Endometrial microvascular endothelial cells (primary cell): ENCODE measurements at regions not wholly inside any gene's neighbourhood (a gene's known extent, or its start where the extent isn't known, plus 50 kb on each side); places are given as distances from the start of the nearest gene placed in this dataset.

Experiments used
- in situ Hi-C: cut with HindIII; loops from 2 replicates; pipeline ENCODE4 v1.10.0; 2017; ENCODE audit warnings: low sequenced_read_pairs, low pct_unique_long_range_greater_than_20kb; ENCODE audit errors: inconsistent ontology term

DNA sequence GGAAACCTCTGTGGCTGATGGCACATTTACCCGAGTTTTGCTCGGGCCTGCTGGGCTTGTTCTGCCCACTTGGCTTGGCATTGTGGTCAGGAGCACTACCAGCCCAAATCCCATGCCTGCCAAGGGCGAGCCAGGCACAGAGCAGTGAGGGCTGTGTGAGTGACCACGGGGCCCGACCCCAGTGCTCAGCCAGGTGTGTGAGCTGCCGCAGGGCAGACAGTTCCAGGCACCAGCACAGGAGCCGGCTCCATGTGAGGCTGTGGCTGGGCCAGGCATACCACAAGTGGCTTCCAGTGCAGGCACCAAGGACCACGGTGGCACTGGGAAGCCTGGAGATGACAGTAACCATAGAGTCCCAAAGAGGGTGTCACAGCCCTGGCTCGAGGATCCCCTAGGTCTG, 1225.5 kb upstream of the GJE1 start:
- in situ Hi-C loops, result no loop called here

DNA sequence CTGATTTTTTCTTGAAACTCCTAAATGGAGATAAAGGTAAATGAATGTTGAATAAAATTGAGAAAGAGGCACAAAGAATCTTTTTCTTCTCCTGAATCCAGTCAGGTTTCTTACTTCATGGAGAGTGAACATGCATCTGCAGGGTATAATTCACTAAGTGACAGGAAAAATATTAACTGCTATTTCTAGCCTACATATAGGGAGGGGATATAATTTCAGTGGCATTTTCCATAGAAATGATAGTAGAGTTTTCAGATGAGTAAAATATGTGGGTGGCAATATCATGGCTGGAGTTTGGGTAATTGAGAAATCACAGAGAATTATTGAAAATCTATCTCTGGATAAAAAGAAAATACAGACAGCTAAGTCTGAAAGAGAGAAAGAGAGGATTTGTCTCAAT, 1227.0 kb upstream of the GJE1 start:
- in situ Hi-C loops, result no loop called here

DNA sequence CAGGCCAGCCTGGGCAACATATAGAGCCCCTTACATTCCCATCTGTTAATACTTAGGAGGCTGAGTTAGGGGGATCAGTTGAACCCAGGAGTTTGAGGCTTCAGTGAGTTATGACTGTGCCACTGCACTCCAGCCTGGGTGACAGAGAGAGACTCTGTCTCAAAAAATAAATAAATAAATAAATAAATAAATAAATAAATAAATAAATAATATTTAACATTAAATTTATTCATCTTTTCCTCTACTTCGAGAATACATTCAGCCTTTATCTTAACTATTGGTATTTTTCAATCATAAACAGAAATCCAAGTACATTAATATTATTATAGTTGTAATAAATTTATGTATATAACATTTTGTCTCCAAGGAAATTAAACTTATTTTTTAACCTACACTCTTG, 1227.7 kb upstream of the GJE1 start:
- in situ Hi-C loops, result no loop called here

DNA sequence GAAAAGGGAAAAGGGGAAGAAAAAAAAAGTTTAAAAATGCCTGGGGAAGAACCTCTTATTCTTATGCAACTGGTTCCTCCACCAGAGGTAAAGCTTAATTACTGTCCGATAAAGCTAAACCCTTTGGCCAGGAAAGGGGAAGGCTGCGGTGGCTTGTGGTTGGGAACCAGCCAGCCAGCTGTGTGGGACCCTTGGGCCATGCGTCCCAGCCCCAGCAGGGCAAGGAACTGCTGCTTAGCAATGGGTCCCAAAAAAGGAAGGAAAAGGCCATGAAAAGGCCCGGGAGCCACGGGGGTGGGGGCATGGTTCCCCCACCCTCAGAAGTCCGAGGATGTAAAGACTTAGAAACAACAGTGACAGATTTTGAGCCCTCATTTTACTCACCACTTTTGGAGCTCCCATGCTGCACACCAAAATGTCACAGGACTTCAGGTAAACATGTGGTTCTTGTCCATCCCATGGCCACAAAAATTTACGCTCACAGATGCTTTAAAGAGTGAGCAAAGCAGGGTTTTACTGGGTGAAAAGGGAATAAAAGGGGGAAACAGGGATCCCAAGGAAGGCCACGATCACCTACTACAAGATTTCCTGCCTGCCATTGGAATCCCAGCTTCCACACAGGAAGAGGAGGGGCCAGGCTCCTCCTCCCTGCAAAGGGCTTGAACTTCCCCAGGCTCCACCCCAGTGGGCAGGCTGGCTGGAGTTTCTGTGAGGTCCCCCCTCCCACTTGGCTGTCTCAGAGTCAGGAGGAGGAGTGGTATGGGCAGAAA, 1234.7 kb upstream of the GJE1 start:
- in situ Hi-C loops, result no loop called here

DNA sequence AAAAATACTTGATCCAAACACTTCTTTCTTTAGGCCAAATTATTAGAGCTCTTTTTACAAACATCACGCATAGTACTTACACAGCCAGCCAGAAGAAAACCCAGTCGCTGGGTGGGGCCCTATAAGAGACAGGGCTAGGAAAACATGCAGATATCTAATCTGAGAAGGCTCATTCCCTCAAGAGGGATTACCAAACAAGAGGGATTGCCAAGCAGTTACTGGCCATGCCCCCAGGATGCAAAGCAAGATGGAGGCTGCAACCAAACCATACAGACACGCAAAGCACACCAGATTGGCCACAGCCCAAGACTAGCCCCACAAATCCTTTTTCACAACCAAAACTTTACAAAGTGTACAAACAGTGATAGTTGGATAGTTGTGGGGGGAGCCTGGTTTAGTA, 1235.4 kb upstream of the GJE1 start:
- in situ Hi-C loops, result no loop called here

DNA sequence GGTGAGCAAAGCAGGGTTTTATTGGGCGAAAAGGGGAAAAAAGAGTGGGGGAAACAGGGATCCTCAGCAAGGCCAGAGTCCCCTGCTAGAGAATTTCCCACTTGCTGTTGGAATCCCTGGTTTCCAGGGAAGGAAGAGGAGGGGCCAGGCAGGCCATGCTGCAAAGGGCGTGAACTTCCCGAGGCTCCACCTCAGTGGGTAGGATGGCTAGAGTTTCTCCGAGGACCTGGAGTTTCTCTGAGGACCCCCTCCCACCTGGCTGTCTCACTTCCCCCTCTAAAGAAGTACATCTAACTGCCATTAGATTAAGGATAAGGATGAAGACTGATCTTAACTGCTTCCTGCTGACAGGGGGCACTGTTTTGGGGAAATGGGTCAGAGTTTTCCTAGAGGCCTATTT, 1239.3 kb upstream of the GJE1 start:
- in situ Hi-C loops, result no loop called here

DNA sequence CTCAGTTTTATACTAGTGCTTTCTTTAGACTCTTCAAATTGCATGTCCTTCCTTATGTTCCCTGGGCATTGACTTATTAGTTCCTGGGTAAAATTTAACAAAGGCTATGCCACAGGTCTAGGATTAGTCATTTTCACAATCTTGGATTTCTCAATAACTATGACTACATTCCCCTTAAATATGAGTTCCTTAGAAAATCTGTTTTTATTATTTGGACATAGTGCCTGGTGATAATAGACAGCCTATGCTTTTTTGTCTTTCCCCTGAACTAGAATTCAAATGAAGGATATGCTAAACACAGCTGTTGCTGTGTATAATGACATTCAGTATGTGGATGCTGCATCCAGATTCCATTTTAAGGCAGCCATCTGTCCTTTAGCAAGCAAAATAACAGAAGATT, 1252.8 kb upstream of the GJE1 start:
- in situ Hi-C loops, result no loop called here

DNA sequence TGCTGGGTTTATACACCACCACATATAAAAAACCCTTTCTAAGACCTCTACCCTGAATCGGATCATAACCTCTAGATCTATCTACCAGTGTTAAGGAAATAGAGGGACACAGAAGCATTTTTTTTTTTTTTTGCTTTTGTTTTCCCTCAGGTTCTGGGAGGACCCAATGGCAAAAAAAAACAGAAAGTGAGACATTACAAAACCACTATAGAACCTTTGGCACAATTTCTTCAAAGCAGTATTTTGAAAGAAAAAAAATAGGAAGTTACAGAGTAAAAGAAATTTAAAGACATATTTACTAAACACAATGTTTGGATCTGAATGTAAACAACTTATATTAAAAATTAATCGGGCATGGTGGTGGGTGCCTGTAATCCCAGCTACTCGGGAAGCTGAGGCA, 1258.7 kb upstream of the GJE1 start:
- in situ Hi-C loops, result no loop called here

DNA sequence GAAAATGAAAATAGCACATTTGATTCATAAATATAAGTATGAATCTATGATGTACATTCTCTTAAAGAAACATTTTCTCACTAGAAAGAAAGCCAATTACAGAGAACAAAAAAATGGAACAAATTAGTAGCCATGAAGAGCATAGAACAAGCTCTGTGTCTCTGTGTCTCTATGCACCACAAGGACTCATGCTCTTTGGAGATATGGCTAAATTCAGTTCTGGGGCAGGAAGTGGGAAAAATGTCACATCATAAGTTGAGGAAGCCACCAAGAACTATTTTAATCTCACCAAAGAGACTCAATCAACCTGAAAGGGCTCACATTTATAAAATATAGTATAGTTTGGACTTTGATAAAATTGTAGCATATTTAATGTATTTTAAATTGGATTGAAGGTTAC, 1259.8 kb upstream of the GJE1 start:
- in situ Hi-C loops, result no loop called here

DNA sequence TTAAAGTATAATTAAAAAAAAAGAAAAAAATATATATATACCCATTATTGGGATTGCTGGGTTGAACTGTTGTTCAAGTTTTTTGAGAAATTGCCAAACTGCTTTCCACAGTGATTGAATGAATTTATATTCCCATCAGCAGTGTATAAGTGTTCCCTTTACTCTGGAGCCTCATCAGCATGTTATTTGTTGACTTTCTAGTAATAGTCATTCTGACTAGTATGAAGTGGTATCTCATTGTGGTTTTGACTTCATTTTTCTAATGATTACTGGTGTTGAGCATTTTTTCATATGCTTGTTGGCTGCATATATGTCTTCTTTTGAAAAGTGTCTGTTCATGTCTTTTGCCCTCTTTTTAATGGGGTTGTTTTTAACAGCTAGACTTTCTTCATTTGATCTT, 1260.8 kb upstream of the GJE1 start:
- in situ Hi-C loops, result no loop called here

DNA sequence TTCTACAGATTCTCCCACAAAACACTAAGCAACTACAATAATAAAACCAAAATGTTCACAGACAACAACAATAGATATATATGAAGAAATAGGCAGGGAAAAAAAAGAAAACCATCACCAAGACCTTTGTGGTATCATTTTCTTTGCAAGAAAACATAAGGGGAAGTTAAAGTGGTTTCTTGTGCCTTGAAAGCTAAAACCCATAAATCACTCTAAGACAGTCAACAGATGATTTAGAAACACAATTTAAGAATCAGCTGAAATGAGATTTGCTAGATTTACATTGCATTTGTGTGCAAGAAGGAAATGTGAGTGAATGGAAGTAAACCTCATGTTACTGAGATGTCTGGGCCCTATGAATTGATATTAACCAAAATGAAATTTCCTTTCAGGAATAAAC, 1265.4 kb upstream of the GJE1 start:
- in situ Hi-C loops, result no loop called here

DNA sequence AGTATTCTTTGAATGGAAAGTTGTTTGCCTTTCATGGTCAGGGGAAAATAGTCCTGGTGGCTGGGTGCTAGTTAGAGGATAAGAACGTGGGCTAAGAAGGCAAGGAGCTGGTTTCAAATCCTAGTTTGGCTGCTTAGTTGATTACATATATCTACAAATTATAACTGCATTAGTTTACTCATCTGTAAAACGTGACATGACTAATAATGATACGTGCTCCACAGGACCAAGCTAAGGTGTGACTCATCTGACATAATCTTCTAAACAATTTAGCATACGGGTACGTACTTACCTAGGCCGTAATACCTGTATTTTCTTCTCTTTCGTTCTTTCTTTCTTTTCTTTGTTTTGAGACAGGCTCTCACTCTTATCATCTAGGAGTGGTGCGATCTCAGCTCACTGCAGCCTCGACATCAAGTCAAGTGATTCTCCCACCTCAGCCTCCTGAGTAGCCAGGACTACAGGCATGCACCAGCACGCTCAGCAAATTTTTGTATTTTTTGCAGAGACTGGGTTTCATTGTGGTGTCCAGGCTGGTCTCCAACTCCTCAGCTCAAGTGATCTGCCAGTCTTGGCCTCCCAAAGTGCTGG, 1274.2 kb upstream of the GJE1 start:
- in situ Hi-C loops, result no loop called here

DNA sequence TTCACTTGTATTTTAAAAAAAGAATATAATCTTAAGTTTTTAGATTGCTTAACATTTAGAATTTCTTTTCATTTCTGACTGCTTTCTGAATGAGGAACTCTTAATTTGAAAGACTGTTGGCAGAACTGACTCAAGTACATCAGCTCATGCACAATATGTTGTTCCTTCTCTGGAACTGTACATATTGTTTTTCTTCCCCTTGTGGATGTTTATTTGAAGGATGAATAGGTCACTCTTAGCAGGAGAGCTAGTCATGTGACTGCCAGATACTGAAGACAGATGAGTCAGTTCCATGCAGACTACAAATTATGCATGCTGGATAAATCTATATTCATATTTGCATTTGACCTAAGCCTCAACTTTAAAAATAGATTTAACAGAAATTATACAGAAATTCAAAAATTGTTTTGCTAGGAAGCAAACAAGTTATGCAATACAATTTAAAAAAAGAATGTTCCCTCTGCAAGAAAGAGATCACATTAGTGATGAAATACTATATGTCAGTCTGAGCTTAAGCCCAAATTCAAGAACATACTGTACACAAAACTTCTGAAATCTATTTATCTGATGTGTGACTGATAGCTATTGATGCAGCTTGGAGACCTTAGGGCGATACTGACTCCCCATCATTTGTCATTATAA, 1274.9 kb upstream of the GJE1 start:
- in situ Hi-C loops, result no loop called here

DNA sequence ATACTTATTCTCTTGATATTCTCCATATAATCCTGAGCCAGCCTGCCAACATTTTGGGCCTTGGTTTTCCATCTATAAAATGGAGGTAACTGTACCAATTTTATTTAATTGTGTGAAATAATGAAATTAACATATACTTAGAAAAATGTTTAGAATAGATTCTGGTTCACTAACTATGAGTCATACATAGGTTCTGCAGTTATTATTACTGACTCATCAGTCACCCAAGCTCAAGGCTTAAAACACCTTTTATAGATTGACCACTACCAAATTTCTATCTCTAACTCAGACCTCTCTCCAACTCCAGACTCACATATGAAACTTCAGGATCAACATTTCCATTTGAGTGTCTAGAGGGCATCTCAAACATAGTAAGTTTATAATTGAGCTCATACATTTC, 1277.2 kb upstream of the GJE1 start:
- in situ Hi-C loops, result no loop called here

DNA sequence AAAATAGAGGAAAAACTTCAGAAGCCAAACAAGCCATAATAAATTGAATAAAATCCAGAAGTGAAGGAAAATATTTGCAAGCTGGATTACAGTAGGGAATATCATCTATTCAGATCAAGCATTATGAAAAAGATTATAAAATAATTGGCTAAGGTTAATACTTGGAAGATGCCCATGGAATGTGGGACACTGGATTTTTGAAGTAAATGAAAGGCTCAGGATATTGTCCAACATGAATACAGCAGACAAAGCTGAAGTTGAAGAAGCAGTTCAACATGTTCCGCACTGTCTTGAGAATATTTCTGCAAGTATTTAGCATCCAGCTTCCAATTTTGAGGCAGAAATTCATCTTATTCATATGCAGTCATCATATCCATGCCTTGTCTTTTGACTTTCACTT, 1278.4 kb upstream of the GJE1 start:
- in situ Hi-C loops, result no loop called here

DNA sequence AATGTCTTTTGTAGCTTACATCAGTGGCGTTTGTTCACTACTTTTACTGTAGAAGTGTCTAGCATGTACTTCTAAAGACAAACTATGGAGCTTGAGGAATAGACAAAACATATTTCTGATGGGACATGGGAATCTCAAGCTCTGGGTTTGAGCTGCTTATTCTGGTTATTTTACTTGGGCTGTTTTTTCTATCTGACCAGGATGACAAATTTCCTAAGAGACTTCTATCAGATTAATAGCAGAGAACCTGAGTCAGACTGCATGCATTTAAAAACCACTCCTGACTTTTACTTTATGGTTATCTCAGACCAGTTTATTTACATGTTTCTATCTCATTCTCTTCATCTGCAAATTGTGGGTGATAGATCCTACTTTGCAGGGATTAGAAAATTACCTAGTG, 1282.3 kb upstream of the GJE1 start:
- in situ Hi-C loops, result no loop called here

DNA sequence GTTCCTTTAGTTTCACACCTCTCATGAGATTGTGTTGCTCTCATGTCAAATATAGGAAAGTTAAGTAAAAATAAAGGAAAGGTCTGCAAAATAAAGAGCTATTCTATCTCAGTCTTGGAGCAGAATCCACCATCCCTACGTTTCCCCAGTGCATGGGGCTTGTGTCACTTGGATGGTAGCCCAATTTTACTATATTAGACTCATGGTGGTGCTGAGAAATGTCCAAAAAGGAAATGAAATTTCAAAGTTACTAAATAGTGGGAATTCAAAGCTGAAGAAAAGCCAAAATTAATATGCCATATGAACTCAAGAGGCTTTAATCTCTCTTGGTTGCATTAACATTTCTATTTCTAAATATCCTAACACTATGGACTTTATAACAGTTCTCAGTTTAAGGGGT, 1283.3 kb upstream of the GJE1 start:
- in situ Hi-C loops, result no loop called here

DNA sequence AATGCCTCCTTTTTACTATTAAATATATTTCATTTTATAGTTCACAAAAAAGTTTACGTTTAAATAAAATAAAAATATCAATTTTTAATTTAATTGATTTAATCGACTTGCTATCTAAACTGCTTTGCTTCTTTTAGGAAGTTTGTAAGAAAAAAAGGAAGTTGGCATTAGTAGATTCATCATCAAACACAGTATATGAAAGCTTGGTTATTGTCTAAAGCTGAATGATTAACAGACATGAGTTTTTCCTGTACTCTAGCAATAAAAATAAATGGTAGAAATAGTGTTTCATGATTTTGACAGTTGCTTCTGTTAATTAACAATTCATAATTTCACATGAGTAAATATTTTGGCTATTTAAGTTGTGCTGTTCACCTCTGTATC, 1285.5 kb upstream of the GJE1 start:
- in situ Hi-C loops, result no loop called here

DNA sequence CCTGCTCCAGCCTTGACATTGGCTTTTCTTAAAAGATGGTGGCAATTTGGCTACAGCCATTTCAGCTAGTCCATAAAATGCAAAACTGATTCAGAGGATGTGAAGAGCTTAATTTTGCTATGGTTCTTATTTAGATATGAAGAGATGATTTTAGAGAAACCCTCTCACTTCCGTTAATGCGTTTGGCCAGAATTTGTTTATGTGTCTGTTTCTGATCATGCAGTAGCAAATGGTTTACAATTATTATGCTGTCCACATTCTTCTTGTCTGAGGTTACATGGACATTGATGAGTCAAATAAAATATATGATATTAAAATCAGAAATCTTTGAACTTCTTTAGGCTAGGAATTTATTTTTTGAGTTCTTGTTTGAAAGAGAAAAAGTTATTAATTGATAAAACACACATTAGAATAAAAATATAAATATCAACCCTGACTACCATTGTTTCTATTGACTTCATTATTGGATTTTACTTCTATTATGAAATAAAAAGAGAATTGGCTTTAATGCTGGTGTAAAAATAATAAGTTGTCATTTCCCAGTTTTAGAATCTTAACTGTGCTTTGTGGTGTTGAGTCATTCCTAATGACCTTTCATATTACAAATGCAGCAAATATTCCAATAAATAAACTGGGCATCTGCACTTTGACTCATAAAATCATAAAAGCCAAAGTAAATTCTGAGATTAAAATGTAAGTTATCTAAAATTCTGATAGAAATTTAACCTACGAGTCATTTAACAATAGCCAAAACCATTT, 1286.0 kb upstream of the GJE1 start:
- in situ Hi-C loops, result no loop called here

DNA sequence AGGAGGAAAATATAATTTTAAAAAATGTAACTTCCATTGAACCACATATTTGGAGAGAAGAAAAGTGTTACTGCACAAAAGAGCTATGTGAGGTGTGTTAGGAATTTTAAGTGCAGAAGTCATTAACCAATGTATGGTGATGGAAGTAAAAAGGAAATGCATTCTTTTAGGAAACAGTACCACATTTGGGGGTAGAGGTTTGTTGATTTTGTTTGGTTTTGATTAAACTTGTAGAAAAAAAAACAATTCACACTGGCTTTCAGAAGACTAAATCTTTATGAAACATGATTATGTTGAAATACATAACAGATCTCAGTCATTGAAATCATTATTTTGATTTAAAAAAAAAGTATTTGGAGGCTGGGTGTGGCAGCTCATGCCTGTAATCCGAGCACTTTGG, 1287.0 kb upstream of the GJE1 start:
- in situ Hi-C loops, result no loop called here
